ENCODE measurements at regions not wholly inside any gene's neighbourhood (a gene's known extent, or its start where the extent isn't known, plus 50 kb on each side); places are given as distances from the start of the nearest gene placed in this dataset.

GRCh38 chr9:134214386-134214765 is 50.0 kb upstream of the RNU6ATAC start:
- DNase-seq (ENCODE audit: low spot score): no peak

DNA sequence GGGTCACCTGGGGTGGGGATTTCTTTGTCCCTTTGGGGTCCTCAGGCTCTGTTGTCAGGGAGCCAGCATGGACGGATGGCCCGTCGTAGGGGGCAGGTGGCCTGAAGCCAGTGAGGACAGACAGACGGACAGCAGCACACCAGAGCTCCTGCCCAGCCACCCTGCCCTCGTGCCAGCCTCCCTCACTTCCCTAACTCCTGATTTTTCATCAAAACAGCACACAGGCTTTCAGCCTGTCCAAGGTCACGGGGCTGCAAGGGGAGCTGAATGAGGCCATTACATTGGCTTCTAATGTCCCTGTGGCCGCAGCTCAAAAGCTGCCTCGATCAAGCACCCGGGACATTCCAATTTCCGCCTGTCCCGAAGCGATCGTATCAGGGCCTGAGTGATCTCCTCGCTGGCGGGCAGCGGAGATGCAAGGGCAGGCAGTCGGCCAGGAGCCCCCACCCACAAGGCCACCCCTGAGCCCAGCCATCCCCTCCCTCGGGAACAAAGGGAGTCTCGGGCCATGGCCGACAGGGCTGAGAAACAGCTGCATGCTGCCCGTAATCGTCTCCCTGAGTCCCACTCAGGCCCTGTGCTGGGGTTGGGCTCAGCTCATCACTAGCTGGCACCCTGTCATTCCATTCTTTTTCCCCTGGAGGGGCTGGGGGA is 50.5 kb upstream of the RNU6ATAC start:
- DNase-seq (ENCODE audit: low spot score): no peak

- DNase-seq (ENCODE audit: low spot score): no peak
Measured at GRCh38 chr9:134215420-134215698, 51.0 kb upstream of the RNU6ATAC start.

DNA sequence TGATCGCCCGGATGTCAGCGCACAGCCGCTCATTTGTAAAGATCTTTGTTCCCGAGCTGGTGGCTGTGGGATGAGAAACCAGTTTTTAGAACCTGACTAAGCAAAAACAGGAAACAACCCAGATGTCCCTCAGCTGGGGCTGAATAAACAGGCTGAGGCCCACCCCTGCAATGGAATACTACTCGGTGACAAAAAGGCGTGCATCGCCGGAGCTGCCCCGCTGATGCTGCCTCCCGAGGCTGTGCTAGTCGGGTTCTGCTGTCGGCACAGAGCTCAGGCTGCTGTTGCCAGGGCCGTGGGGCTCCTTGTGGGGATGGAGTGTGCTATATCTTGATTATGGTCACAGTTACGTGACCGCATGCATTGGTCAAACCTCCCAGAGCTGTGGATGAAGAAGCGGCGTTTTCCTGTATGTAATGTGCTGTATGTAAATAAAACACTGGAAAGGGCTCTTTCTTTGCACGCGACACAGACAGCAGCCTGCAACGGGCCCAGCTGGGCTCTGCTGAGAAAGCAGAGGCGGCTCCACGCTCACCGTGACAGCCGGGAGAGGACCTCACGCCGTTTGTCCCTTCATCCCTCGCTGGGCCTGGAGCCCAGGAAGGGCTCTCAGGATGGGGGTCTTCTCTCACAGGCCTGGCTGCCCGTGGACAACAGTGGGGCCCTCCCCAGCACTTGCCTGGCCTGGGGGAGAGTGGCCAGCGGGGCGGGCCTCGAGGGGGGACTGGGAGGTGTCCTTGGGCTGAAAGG is 51.5 kb upstream of the RNU6ATAC start:
- no peak for DNase-seq (ENCODE audit: low spot score)

DNA sequence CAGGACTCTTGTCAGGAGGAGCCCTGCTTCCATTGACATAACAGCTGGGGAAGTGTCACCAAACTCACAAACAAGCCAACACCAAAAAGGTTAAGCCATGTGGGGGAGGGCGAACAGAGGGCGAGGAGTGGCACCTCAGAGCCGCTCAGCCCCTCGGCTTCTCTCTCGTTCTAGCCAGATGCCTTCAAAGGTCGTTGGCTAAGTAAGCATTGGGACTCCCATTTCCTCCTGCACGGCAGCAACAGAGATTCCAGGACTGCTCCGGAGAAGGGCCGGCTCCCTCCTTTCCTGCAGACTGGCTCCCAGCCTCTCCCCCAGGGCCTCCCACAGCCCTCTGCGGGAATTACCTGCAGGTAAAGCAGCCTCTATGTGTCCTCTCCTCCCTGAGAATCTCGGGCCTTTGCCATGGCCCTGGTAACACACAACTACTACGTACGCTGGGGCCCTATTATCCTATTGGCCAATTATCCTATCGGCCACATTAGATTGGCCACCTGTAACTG is 52.1 kb upstream of the RNU6ATAC start:
- no peak for DNase-seq (ENCODE audit: low spot score)

GRCh38 chr9:134216961-134217360 is 52.6 kb upstream of the RNU6ATAC start:
- no peak for DNase-seq (ENCODE audit: low spot score)

DNA sequence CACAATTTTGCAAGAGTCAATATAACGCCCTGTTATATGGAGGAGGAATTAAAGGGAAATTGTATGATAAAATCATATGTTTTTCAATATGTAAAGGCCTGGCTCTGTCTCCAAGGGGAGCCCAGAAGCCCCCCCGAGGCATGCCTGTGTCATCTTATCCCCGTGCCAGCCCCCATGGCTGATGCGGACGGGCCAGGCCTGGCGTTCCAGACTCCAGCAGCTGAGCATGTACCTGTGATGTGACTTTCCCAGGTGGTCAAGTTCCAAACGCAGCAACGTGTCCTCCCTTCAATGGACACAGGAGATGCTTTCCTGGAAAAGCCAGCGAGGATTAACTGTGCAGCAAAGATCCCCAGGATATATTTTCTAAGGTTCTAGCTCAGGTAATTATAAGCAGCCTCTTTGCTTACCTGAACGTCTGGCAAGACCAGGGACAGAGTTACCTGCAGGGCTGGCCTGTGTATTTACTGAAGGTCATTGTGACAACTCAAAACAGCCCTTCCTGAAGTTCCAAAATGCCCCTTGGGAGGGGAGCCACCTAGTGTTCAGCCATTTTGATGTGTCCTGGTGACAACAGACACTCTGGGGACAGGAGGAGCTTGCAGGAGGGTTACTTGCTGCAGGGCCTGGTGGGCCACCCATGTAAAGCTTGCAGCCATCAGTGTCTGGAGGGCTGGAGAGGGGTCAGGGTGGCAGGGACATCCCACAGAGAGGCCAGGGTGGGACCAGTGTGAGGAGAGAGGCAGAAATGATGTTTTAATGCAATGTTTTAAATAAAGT is 53.3 kb upstream of the RNU6ATAC start:
- DNase-seq (ENCODE audit: low spot score): no peak

GRCh38 chr9:134218230-134218629 is 53.9 kb upstream of the RNU6ATAC start:
- no peak for DNase-seq (ENCODE audit: low spot score)

- no peak for DNase-seq (ENCODE audit: low spot score)
Measured at GRCh38 chr9:134219646-134220060, 55.3 kb upstream of the RNU6ATAC start.

DNA sequence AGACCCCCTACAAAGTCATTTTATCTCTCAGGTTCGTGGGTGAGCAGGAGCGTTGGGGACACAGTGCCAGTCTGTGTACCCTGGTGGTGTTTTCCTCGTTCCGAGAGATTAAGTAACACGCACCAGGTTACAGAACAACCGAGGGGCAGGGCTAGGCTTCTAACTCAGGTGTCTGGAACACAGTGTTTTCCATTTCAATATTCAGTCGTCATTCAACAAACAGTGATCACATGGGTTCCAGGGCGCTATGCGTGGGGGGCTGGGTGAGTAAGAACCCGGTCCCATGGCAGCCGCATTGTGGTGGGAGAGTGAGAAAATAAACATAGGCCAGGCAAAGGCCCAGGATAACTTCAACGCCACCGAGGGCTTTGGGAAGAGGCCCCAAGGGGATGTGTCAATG is 55.9 kb upstream of the RNU6ATAC start:
- no peak for DNase-seq (ENCODE audit: low spot score)

- no peak for DNase-seq (ENCODE audit: low spot score)
Measured at GRCh38 chr9:134221273-134222017, 57.1 kb upstream of the RNU6ATAC start.

GRCh38 chr9:134222018-134222573 is 57.7 kb upstream of the RNU6ATAC start:
- DNase-seq (ENCODE audit: low spot score): no peak

GRCh38 chr9:134223091-134223490 is 58.7 kb upstream of the RNU6ATAC start:
- DNase-seq (ENCODE audit: low spot score): no peak

- no peak for DNase-seq (ENCODE audit: low spot score)
Measured at GRCh38 chr9:134223591-134224122, 59.3 kb upstream of the RNU6ATAC start.

- DNase-seq (ENCODE audit: low spot score): no peak
Measured at GRCh38 chr9:134224127-134224526, 59.8 kb upstream of the RNU6ATAC start.

- no peak for DNase-seq (ENCODE audit: low spot score)
Measured at GRCh38 chr9:134224567-134225093, 60.3 kb upstream of the RNU6ATAC start.

DNA sequence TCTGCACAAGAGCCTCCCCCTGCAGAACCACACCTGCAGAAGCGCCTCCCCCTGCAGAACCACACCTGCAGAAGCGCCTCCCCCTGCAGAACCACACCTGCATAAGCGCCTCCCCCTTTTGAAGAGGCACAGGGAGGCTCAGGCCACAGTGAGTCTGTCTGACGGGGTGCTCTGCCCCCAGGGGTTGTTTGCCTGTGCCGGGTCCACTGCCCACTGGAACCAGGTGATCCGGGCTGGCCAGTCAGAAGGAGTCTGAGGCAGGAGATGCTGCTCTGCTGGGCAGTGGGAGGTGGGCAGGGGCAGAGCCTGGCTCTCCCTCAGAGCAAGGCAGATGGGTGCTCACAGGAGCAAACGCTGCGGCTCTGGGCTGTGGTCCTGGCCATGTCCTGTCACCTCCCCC is 60.8 kb upstream of the RNU6ATAC start:
- no peak for DNase-seq (ENCODE audit: low spot score)

GRCh38 chr9:134225816-134226215 is 61.5 kb upstream of the RNU6ATAC start:
- DNase-seq (ENCODE audit: low spot score): no peak

DNA sequence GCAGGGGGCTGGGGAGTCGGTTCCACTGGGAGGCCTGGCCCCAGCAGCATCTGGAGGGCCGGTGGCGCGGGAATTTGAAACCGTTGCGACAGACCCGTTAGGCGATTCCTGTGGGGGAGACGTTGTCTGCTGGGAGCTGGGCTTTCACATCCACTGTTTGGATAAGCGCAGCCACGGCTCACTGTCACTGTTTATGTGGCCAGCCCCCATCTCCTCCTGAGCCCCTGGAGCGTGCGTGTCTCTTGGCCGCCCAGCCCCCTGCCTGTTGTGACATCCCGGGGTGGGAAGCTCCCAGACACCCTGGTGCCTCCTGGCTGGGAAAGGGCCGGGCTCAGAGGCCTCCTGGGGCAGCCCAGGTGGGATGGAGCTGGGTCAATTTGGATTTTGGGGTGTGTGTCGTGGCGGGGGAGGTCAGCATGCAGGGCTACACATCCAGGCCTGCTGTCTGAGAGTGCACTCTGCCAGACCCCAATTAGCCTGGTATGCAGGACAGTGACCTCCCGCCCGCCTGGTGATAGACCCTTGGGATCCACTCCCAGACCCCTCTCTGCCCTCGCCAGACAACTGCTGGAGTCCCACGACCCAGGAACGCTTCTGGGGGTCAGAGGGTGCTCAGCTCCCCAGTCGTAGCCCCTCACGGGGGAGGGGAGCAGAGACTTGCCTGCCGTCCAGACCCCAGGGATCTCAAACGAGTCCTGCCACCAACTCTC is 62.0 kb upstream of the RNU6ATAC start:
- DNase-seq (ENCODE audit: low spot score): no peak

DNA sequence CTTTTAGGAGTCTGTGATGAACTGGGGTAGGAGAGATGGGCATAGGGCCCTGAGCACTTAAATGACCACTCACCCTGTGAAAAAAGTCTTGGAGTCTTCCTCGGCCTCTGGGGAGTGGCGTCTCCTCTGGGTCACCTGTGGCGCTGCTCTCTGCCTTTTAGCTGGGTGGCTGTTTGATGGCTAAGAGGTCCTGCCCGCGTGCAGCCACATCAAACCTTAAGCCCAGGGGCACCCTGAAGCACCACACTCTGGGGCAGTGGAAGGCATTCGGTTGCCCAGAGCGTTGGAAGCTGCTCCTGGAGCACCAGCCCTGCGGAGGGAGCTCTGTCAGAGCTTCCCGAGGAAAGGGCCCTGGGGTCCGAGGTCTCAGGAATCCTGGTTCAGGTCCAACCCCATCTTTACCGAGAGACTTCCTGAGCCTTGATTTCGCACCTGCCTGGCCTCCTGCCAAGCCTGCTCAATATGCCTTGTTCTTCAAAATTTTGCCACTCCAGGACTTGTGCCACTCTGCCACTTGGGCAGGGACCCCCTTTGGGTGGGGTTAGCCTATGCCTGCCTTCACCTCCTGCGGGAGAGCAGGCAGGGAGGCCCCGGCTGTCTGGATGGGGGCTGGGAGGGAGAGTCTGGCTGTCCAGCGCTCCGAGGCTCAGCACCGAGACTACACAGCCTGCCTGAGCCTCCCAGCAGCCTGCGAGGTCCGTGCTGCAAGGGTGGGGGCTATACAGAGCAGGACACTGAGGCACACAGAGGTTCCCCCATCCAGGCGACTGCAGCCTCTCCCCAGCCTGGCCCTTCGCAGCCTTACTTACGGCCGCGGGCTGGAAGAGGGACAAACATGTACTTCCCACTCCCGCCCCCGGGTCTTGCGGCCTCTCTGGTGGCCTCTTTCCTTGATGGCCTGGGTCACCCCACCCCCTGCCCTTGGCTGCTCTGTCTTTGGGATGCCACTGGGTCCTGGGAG is 63.4 kb upstream of the RNU6ATAC start:
- DNase-seq (ENCODE audit: low spot score): no peak
